Neuronal stem cell (in vitro differentiated cells): ENCODE measurements at regions not wholly inside any gene's neighbourhood (a gene's known extent, or its start where the extent isn't known, plus 50 kb on each side); places are given as distances from the start of the nearest gene placed in this dataset.

Experiments used
- DNase-seq: peaks from one replicate; pipeline ENCODE4 v3.0.0-alpha.2; 2013; ENCODE audit warnings: low spot score
- H2AFZ ChIP-seq: one replicate; pipeline ENCODE4 v1.6.1; 2013; ENCODE audit warnings: mild to moderate bottlenecking, low read length, inconsistent platforms
- H2AK5ac ChIP-seq: 2 replicates; pipeline ENCODE4 v1.6.1; 2013; ENCODE audit warnings: low read depth, mild to moderate bottlenecking, inconsistent platforms, low read length, moderate library complexity, mixed read lengths
- H2BK120ac ChIP-seq: 2 replicates; pipeline ENCODE4 v1.6.1; 2013; ENCODE audit warnings: low read depth, mild to moderate bottlenecking, inconsistent platforms, low read length, moderate library complexity, mixed read lengths
- H2BK12ac ChIP-seq: one replicate; pipeline ENCODE4 v1.6.1; 2013; ENCODE audit warnings: low read length, inconsistent platforms
- H2BK15ac ChIP-seq: 2 replicates; pipeline ENCODE4 v1.6.1; 2013; ENCODE audit warnings: mild to moderate bottlenecking, low read length, inconsistent platforms, mixed read lengths
- H2BK5ac ChIP-seq: one replicate; pipeline ENCODE4 v1.6.1; 2013; ENCODE audit warnings: inconsistent platforms, mild to moderate bottlenecking, low read length, moderate library complexity
- H3K14ac ChIP-seq: one replicate; pipeline ENCODE4 v1.6.1; 2013; ENCODE audit warnings: low read length, inconsistent platforms
- H3K18ac ChIP-seq: 2 replicates; pipeline ENCODE4 v1.6.1; 2013; ENCODE audit warnings: low read length, inconsistent platforms
- H3K23ac ChIP-seq: 2 replicates; pipeline ENCODE4 v1.6.1; 2013; ENCODE audit warnings: low read depth, mild to moderate bottlenecking, mixed read lengths, low read length, inconsistent platforms; ENCODE audit not compliant: poor library complexity
- H3K27ac ChIP-seq: replicated peaks from 3 replicates; pipeline ENCODE4 v1.5.1; 2013; ENCODE audit warnings: low read length, inconsistent platforms
- H3K27me3 ChIP-seq, 3 experiments: 2 replicates each; pipeline ENCODE4 v1.6.1; 2013; ENCODE audit warnings: low read length in 3 of 3, mild to moderate bottlenecking in 2 of 3, inconsistent platforms in 1 of 3, low read depth in 1 of 3, mixed read lengths in 1 of 3, moderate library complexity in 1 of 3; ENCODE audit not compliant: control insufficient read depth in 3 of 3, insufficient read depth in 3 of 3
- H3K36me3 ChIP-seq, 2 donors: replicated peaks in 1 of 2; 2 replicates each; pipeline ENCODE4 v1.6.1; 2013; ENCODE audit warnings: low read length in 2 of 2; ENCODE audit not compliant: control insufficient read depth in 2 of 2, insufficient read depth in 2 of 2
- H3K4ac ChIP-seq: 2 replicates; pipeline ENCODE4 v1.6.1; 2013; ENCODE audit warnings: inconsistent platforms, mild to moderate bottlenecking, low read length, moderate library complexity
- H3K4me1 ChIP-seq, 2 donors: 1 replicate in 1 of 2; 2 replicates in 1 of 2; pipeline ENCODE4 v1.6.1; 2013; ENCODE audit warnings: low read length in 2 of 2, low read depth in 1 of 2; ENCODE audit not compliant: control insufficient read depth in 2 of 2, insufficient read depth in 1 of 2
- H3K4me2 ChIP-seq: one replicate; pipeline ENCODE4 v1.6.1; 2013; ENCODE audit warnings: mild to moderate bottlenecking, low read length, inconsistent platforms; ENCODE audit not compliant: insufficient read depth, poor library complexity, severe bottlenecking
- H3K4me3 ChIP-seq, 2 donors: 2 replicates each; pipeline ENCODE4 v1.5.1; 2013; ENCODE audit warnings: low read length in 2 of 2, mild to moderate bottlenecking in 2 of 2, inconsistent platforms in 1 of 2, moderate library complexity in 1 of 2
- H3K79me1 ChIP-seq: one replicate; pipeline ENCODE4 v1.6.1; 2013; ENCODE audit warnings: low read depth, mild to moderate bottlenecking, inconsistent platforms, low read length, moderate library complexity
- H3K9ac ChIP-seq: one replicate; pipeline ENCODE4 v1.6.1; 2013; ENCODE audit warnings: mild to moderate bottlenecking, low read depth, low read length, inconsistent platforms; ENCODE audit not compliant: poor library complexity
- H3K9me3 ChIP-seq, 2 donors: replicated peaks in 1 of 2; 2 replicates each; pipeline versions ENCODE3 to v1.6.1; 2013; ENCODE audit warnings: low read length in 2 of 2, mild to moderate bottlenecking in 2 of 2, inconsistent platforms in 1 of 2, low read depth in 1 of 2, mixed read lengths in 1 of 2, moderate library complexity in 1 of 2; ENCODE audit not compliant: control insufficient read depth in 2 of 2, insufficient read depth in 1 of 2
- H4K8ac ChIP-seq: one replicate; pipeline ENCODE4 v1.6.1; 2013; ENCODE audit warnings: low read depth, mild to moderate bottlenecking, inconsistent platforms, low read length, moderate library complexity
- H4K91ac ChIP-seq: one replicate; pipeline ENCODE4 v1.6.1; 2013; ENCODE audit warnings: low read length, low read depth, mild to moderate bottlenecking, inconsistent platforms; ENCODE audit not compliant: poor library complexity
- WGBS, 2 donors: extraction: QIAGEN DNeasy Blood & Tissue Kit; methylation state at CpG; one replicate each; pipeline ENCODE4 v1.1.7; 2013; ENCODE audit warnings: missing lambda C conversion rate in 2 of 2, mixed read lengths in 1 of 2; ENCODE audit not compliant: insufficient read length in 2 of 2, insufficient replicate concordance in 1 of 2; ENCODE audit errors: extremely low coverage in 2 of 2; 5-methylcytosine and 5-hydroxymethylcytosine counted together

DNA sequence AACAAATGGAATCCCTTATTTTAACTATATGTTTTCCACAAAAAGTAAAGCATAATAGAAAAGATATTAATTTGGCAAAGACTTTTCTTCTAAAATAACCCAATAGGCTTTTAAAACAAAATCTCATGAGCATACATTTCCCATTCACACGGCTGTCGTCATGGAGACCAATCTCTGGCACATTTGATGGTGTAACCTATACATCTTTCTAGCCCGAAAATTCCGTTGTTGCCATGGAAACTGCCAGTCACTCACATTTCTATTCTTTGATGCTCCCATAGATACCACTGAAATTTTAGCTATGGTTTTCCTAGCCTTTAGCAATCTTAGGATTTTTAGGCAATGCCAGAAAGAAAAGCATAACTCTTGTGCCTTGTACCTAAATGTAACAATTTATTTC is 262.9 kb upstream of the TRPM3 start:
- no peaks in the 10 kb centered on the region for H3K9me3 ChIP-seq
- no peak overlapping the region for H2BK12ac ChIP-seq
- no peak overlapping the region for H3K9ac ChIP-seq
- H4K8ac ChIP-seq, result no peak overlapping the region
- H4K91ac ChIP-seq, result no peak overlapping the region
- H2BK15ac ChIP-seq, result no peak overlapping the region
- H3K23ac ChIP-seq, result no peak overlapping the region
- H3K18ac ChIP-seq, result no peak overlapping the region
- no peaks in the 10 kb centered on the region for H3K27me3 ChIP-seq
- H3K14ac ChIP-seq, result no peak overlapping the region
- H3K36me3 ChIP-seq, result no peaks in the 10 kb centered on the region
- H3K27ac ChIP-seq, result peak overlapping the region; percentile 16
- no peaks in the 10 kb centered on the region for H3K79me1 ChIP-seq
- H3K4me3 ChIP-seq, result no peak overlapping the region
- H2BK5ac ChIP-seq, result no peak overlapping the region
- no peak overlapping the region for H2BK120ac ChIP-seq
- no peak overlapping the region for H2AFZ ChIP-seq
- no peak overlapping the region for H3K4ac ChIP-seq
- no CpG with 5 or more reads among the region's 4 CpGs for WGBS, 2 donors
- peak; percentile 23 for DNase-seq
- no peak overlapping the region for H2AK5ac ChIP-seq
- peaks cover 0 to 37% of the 10 kb centered on the region in 2 donors for H3K4me1 ChIP-seq
- no peak overlapping the region for H3K4me2 ChIP-seq

DNA sequence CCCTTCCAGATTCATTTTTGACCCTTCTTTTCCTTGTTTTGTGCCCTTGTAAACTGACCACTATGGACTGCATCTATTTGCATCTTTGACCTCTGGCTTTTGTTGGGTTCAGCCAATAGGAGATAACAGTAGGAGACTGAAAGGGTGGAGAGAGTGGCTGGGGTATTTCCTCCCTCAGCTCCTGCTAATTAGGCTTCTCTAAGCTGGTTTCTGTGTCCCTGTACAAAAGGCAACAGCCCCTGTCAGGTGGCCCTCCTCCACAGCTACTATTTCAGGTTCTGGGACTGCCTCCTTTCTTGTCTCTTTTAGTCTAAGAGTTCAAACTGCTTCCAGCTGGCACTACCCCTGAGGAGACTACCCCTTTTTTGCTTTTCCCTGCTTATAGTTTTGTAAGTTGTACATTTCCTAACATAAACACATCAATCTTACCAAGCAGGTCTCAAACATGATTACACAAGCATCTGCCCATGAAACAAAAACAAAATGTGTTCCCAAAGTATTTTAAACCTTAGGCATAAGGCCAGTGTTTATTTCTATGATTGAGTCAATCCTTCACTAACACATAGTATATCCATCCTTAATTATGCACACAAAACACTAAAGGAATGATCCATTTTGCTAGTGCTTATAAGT is 262.0 kb upstream of the TRPM3 start:
- H3K4ac ChIP-seq, result no peak overlapping the region
- H3K27me3 ChIP-seq, result no peaks in the 10 kb centered on the region
- no peak overlapping the region for H2AK5ac ChIP-seq
- no peak overlapping the region for H3K23ac ChIP-seq
- peak overlapping the region; percentile 82 for H3K27ac ChIP-seq
- no peak overlapping the region for H2BK120ac ChIP-seq
- no peak overlapping the region for H4K91ac ChIP-seq
- H3K79me1 ChIP-seq, result peaks cover under 1% of the 10 kb centered on the region
- H4K8ac ChIP-seq, result no peak overlapping the region
- H2BK12ac ChIP-seq, result no peak overlapping the region
- no peaks in the 10 kb centered on the region for H3K9me3 ChIP-seq
- H3K4me2 ChIP-seq, result no peak overlapping the region
- H2BK5ac ChIP-seq, result no peak overlapping the region
- no peak overlapping the region for H3K18ac ChIP-seq
- H3K4me3 ChIP-seq, result no peak overlapping the region
- peaks cover 0 to 37% of the 10 kb centered on the region in 2 donors for H3K4me1 ChIP-seq
- H2AFZ ChIP-seq, result no peak overlapping the region
- no peak overlapping the region for H3K14ac ChIP-seq
- H3K36me3 ChIP-seq, result no peaks in the 10 kb centered on the region
- no peak overlapping the region for H3K9ac ChIP-seq
- no peak overlapping the region for H2BK15ac ChIP-seq
- peak; percentile 71 for DNase-seq

DNA sequence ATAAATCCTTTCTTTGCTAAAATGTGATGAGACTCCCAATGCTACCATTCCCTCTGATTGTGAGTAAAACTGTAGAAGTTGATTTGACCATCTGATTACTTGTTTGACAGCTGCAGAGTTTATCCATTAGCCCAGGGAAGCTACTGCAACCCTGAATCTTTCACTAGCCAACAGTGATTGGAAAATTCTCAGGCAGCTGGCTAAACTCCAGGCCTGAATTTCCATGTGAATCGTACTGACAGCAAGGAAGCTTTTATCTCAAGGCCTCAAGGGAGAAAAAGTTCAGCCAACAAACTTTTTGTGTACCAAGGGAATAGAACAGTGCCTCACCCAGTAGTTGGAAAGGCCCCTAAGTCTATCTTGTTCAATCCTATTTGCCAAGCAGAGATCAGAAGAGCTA is 246.7 kb upstream of the TRPM3 start:
- Histone ChIP-seq H3K4me1 (peaks cover 2 to 12% of the 10 kb centered on the region in 2 donors), H3K27ac (no peak overlapping the region), H3K4ac (no peak overlapping the region), H2AFZ (no peak overlapping the region), H3K4me2 (no peak overlapping the region), H3K36me3 (no peaks in the 10 kb centered on the region), H2BK12ac (no peak overlapping the region), H3K27me3 (no peaks in the 10 kb centered on the region), H2AK5ac (no peak overlapping the region), H2BK120ac (no peak overlapping the region), H2BK5ac (no peak overlapping the region), H3K18ac (no peak overlapping the region), H2BK15ac (no peak overlapping the region), H3K79me1 (no peaks in the 10 kb centered on the region), H3K14ac (no peak overlapping the region), H4K8ac (no peak overlapping the region), H3K23ac (no peak overlapping the region), H4K91ac (no peak overlapping the region), H3K9me3 (peaks cover 0 to 17% of the 10 kb centered on the region in 2 donors), H3K9ac (no peak overlapping the region), H3K4me3 (no peak overlapping the region)
- no CpG with 5 or more reads among the region's 1 CpG for WGBS, 2 donors
- no peak for DNase-seq

DNA sequence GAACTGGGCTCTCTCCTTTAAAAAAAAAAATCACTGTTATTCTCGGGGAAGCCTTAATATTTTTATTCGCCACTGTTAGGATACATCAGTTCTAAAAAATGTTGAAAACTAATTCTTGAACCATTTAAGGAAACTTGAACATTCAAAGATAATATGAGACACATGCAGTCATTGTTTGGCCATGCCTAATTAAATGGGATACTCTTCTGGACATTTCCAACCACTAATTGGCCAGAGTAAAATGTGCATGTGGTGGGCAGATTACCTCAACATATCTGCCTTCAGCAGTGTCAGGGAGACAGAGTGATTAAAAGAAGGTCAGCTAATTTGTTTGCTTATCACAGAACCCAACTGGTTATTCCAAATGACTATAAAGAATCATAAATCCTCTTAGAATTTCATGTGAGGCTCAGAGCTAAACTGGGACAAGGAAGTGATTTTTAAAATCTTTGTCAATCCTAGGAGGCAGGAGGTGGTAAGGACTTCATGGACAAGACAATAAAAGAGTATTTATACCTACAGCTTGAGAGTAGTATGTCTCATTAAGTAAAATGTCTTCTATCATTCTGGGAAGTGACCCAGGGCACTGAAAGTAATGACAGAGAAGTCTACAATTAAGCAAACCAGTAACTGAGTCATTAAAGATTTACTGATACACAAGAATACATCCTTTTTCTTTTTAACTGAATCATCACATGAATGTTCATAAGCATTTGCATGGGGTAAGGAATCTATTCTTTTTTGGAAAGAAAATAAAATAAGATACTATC is 242.9 kb upstream of the TRPM3 start:
- Histone ChIP-seq H3K27me3 (no peaks in the 10 kb centered on the region), H3K23ac (no peak overlapping the region), H2BK5ac (no peak overlapping the region), H2AK5ac (no peak overlapping the region), H3K14ac (no peak overlapping the region), H4K8ac (no peak overlapping the region), H4K91ac (no peak overlapping the region), H2BK15ac (no peak overlapping the region), H3K79me1 (no peaks in the 10 kb centered on the region), H3K4ac (no peak overlapping the region), H3K9ac (no peak overlapping the region), H2BK120ac (no peak overlapping the region), H3K18ac (no peak overlapping the region), H3K36me3 (no peaks in the 10 kb centered on the region), H3K27ac (no peak overlapping the region), H3K4me1 (peaks cover 2 to 12% of the 10 kb centered on the region in 2 donors), H3K4me2 (no peak overlapping the region), H2AFZ (no peak overlapping the region), H3K4me3 (no peak overlapping the region), H3K9me3 (no peaks in the 10 kb centered on the region), H2BK12ac (no peak overlapping the region)
- DNase-seq, result no peak
- no CpG with 5 or more reads among the region's 2 CpGs for WGBS, 2 donors
